Epithelial cell of esophagus (primary cell): ENCODE measurements at regions not wholly inside any gene's neighbourhood (a gene's known extent, or its start where the extent isn't known, plus 50 kb on each side); places are given as distances from the start of the nearest gene placed in this dataset.

Source experiments
- DNase-seq: peaks from one replicate; pipeline ENCODE4 v3.0.0; 2010; ENCODE audit warnings: low read depth
- H3K4me3 ChIP-seq: 2 replicates; pipeline ENCODE4 v1.5.1; 2011; ENCODE audit warnings: mild to moderate bottlenecking, low read length, control low read depth
- CTCF ChIP-seq: IDR thresholded peaks from 2 replicates; pipeline ENCODE4 v1.5.1; 2011; ENCODE audit warnings: low read depth, mild to moderate bottlenecking, low read length, control low read depth, inconsistent platforms; ENCODE audit not compliant: insufficient read depth; ENCODE audit errors: missing control alignments

- DNase-seq, result no peak
- no peak for TF ChIP-seq CTCF
- no peak overlapping the region for H3K4me3 ChIP-seq
These were observed 157.4 kb downstream of the GATB start for GRCh38 chr4:151603377-151603776.

- peak; percentile 43 for TF ChIP-seq CTCF
- no peak overlapping the region for H3K4me3 ChIP-seq
- peak; percentile 21 for DNase-seq
These were observed 156.6 kb downstream of the GATB start for GRCh38 chr4:151604238-151604637.

- no peak overlapping the region for H3K4me3 ChIP-seq
- TF ChIP-seq CTCF, result no peak
- DNase-seq, result no peak
These were observed 155.6 kb downstream of the GATB start for GRCh38 chr4:151605215-151605614.

- TF ChIP-seq CTCF, result no peak
- DNase-seq, result no peak
- H3K4me3 ChIP-seq, result no peak overlapping the region
These were observed 154.7 kb downstream of the GATB start for GRCh38 chr4:151606061-151606460.

GRCh38 chr4:151610229-151610628 is 150.6 kb downstream of the GATB start:
- no peak for TF ChIP-seq CTCF
- DNase-seq, result no peak
- no peak overlapping the region for H3K4me3 ChIP-seq

- TF ChIP-seq CTCF, result no peak
- no peak for DNase-seq
- no peak overlapping the region for H3K4me3 ChIP-seq
These were observed 148.8 kb downstream of the GATB start for GRCh38 chr4:151611960-151612359.

- no peak for DNase-seq
- TF ChIP-seq CTCF, result no peak
These were observed 147.5 kb downstream of the GATB start for GRCh38 chr4:151613290-151613689.

More at GRCh38 chr4:151613290-151613689, 147.5 kb downstream of the GATB start:
- no peak overlapping the region for H3K4me3 ChIP-seq
